Astrocyte (in vitro differentiated cells and primary cell): ENCODE measurements at regions not wholly inside any gene's neighbourhood (a gene's known extent, or its start where the extent isn't known, plus 50 kb on each side); places are given as distances from the start of the nearest gene placed in this dataset.

Source experiments
- DNase-seq: peaks from one replicate; pipeline ENCODE4 v3.0.0-alpha.2; 2010; ENCODE audit warnings: low read depth
- FAIRE-seq: peaks from 2 replicates; lab custom pipeline; 2011; peaks lifted over from hg19 to GRCh38; lab: Jason Lieb, UNC
- H2AFZ ChIP-seq: 2 replicates; pipeline ENCODE4 v1.6.0; 2012; ENCODE audit warnings: low read depth, low read length, inconsistent platforms
- H3K27ac ChIP-seq: 2 replicates; pipeline ENCODE4 v1.5.1; 2011; ENCODE audit warnings: low read depth, low read length, inconsistent platforms
- H3K27me3 ChIP-seq: 2 replicates; pipeline ENCODE4 v1.6.0; 2011; ENCODE audit warnings: low read length, inconsistent platforms; ENCODE audit not compliant: insufficient read depth
- H3K36me3 ChIP-seq: 2 replicates; pipeline ENCODE4 v1.5.1; 2011; ENCODE audit warnings: low read length, inconsistent platforms; ENCODE audit not compliant: insufficient read depth
- H3K4me1 ChIP-seq: 2 replicates; pipeline ENCODE4 v1.5.1; 2011; ENCODE audit warnings: low read length, inconsistent platforms; ENCODE audit not compliant: insufficient read depth
- H3K4me2 ChIP-seq: 2 replicates; pipeline ENCODE4 v1.6.0; 2012; ENCODE audit warnings: low read length, inconsistent platforms
- H3K4me3 ChIP-seq: 2 replicates; pipeline ENCODE4 v1.5.1; 2011; ENCODE audit warnings: low read depth, mild to moderate bottlenecking, low read length, inconsistent platforms; ENCODE audit not compliant: insufficient read depth
- H3K79me2 ChIP-seq: 2 replicates; pipeline ENCODE4 v1.6.0; 2012; ENCODE audit warnings: mild to moderate bottlenecking, low read length, inconsistent platforms; ENCODE audit not compliant: insufficient read depth
- H3K9ac ChIP-seq: 2 replicates; pipeline ENCODE4 v1.6.0; 2012; ENCODE audit warnings: mild to moderate bottlenecking, low read length, inconsistent platforms
- H3K9me3 ChIP-seq: 2 replicates; pipeline ENCODE4 v1.5.1; 2012; ENCODE audit warnings: low read depth, mild to moderate bottlenecking, low read length, inconsistent platforms; ENCODE audit not compliant: insufficient read depth
- H4K20me1 ChIP-seq: 2 replicates; pipeline ENCODE4 v1.6.0; 2012; ENCODE audit warnings: low read length, inconsistent platforms; ENCODE audit not compliant: insufficient read depth
- H3K27ac Mint-ChIP-seq: one replicate; pipeline ENCODE4 v1.8.0; 2021; ENCODE audit warnings: mild to moderate bottlenecking, mixed read lengths; ENCODE audit not compliant: unreplicated experiment
- H3K27me3 Mint-ChIP-seq: one replicate; pipeline ENCODE4 v1.8.0; 2021; ENCODE audit warnings: low read depth, mixed read lengths; ENCODE audit not compliant: unreplicated experiment
- H3K36me3 Mint-ChIP-seq: one replicate; pipeline ENCODE4 v1.8.0; 2021; ENCODE audit warnings: low read depth, mixed read lengths; ENCODE audit not compliant: unreplicated experiment
- H3K4me1 Mint-ChIP-seq: one replicate; pipeline ENCODE4 v1.8.0; 2021; ENCODE audit warnings: low read depth, mixed read lengths; ENCODE audit not compliant: unreplicated experiment
- H3K4me3 Mint-ChIP-seq: one replicate; pipeline ENCODE4 v1.8.0; 2021; ENCODE audit warnings: mild to moderate bottlenecking, moderate library complexity, mixed read lengths; ENCODE audit not compliant: unreplicated experiment
- H3K9me3 Mint-ChIP-seq: one replicate; pipeline ENCODE4 v1.8.0; 2021; ENCODE audit warnings: mild to moderate bottlenecking, mixed read lengths; ENCODE audit not compliant: unreplicated experiment
- CTCF ChIP-seq: IDR thresholded peaks from 2 replicates; pipeline ENCODE4 v1.5.1; 2011; ENCODE audit warnings: low read depth, mild to moderate bottlenecking, inconsistent platforms, low read length, moderate library complexity; ENCODE audit not compliant: insufficient read depth
- EZH2 ChIP-seq: IDR thresholded peaks from 2 replicates; pipeline ENCODE4 v1.6.1; 2012; ENCODE audit warnings: mild to moderate bottlenecking, low read length, inconsistent platforms; ENCODE audit not compliant: insufficient read depth

GRCh38 chr5:13519131-13519530 lies 425.4 kb downstream of the DNAH5 start:
- no peak overlapping the region for H3K9ac ChIP-seq
- TF ChIP-seq EZH2 (no peak), CTCF (no peak)
- no peak for FAIRE-seq

DNA sequence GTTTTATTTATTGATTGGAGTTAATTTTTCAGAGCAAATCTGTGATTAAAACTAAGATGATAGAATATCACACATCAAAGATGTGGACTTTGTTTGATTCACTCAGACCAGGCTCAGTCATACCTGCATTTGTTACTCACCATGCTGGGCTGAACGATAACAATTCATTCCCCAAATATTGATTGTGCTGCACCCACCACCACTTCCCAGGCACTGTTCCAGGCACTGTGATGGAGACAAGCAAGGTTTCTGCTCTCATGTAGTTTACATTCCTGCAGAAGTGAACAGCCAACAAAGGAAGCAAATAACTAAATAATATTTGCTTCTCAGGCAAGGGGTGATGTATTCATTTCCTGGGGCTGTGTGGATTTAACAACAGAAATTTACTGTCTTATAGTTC lies 428.3 kb downstream of the DNAH5 start:
- Histone ChIP-seq H3K4me3 (no peak overlapping the region), H2AFZ (no peak overlapping the region), H3K9ac (no peak overlapping the region), H3K79me2 (no peaks in the 10 kb centered on the region), H3K4me2 (no peak overlapping the region), H3K9me3 (no peaks in the 10 kb centered on the region), H3K27me3 (no peaks in the 10 kb centered on the region), H3K4me1 (no peaks in the 10 kb centered on the region), H3K27ac (no peak overlapping the region), H3K36me3 (no peaks in the 10 kb centered on the region), H4K20me1 (no peaks in the 10 kb centered on the region)
- no peak for TF ChIP-seq CTCF
- TF ChIP-seq EZH2 = no peak
- no peak for FAIRE-seq
- H3K27ac Mint-ChIP-seq = no peak overlapping the region
- peaks cover 2% of the 10 kb centered on the region for H3K9me3 Mint-ChIP-seq
- H3K36me3 Mint-ChIP-seq = no peaks in the 10 kb centered on the region
- H3K4me1 Mint-ChIP-seq = peaks cover 2% of the 10 kb centered on the region
- DNase-seq = no peak
- H3K4me3 Mint-ChIP-seq = no peak overlapping the region
- peaks cover 8% of the 10 kb centered on the region for H3K27me3 Mint-ChIP-seq

More at GRCh38 chr5:13519131-13519530, 425.4 kb downstream of the DNAH5 start:
- Mint-ChIP-seq H3K36me3 (no peaks in the 10 kb centered on the region), H3K27ac (no peak overlapping the region), H3K4me3 (no peak overlapping the region), H3K9me3 (peaks cover 2% of the 10 kb centered on the region), H3K4me1 (no peaks in the 10 kb centered on the region), H3K27me3 (no peaks in the 10 kb centered on the region)
- no peaks in the 10 kb centered on the region for H3K27me3 ChIP-seq
- no peak overlapping the region for H3K27ac ChIP-seq
- no peak overlapping the region for H2AFZ ChIP-seq
- DNase-seq = no peak
- H3K79me2 ChIP-seq = no peaks in the 10 kb centered on the region
- H3K4me2 ChIP-seq = no peak overlapping the region
- H3K4me3 ChIP-seq = no peak overlapping the region
- no peaks in the 10 kb centered on the region for H3K9me3 ChIP-seq
- no peaks in the 10 kb centered on the region for H4K20me1 ChIP-seq
- H3K4me1 ChIP-seq = no peaks in the 10 kb centered on the region
- no peaks in the 10 kb centered on the region for H3K36me3 ChIP-seq

DNA sequence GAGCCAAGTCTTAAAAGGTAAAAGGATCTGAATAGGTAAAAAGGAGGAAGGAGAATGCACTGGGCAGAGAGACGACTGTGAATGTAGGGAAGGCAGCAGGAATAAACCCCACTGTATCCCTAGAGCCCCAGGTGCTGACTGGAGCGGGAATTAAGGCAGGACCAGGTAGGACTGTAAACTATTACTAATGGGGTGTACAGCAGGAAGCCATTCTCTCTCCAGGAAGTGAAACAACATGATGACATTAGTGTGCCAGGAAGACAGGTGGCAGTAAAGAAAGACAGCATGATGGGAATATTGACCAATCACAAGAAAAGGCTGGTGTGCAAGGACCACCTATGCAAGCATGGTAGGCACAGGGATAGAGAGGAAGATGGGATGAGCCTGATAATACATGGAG lies 433.0 kb downstream of the DNAH5 start:
- Histone ChIP-seq H3K27ac (no peak overlapping the region), H3K4me1 (no peaks in the 10 kb centered on the region)
- no peak for FAIRE-seq

More for the DNA sequence above, 433.0 kb downstream of the DNAH5 start:
- no peak overlapping the region for H3K4me2 ChIP-seq
- no peaks in the 10 kb centered on the region for H3K27me3 ChIP-seq
- no peak for DNase-seq
- H3K36me3 ChIP-seq = no peaks in the 10 kb centered on the region
- TF ChIP-seq CTCF = no peak
- TF ChIP-seq EZH2 = no peak
- no peak overlapping the region for H3K9ac ChIP-seq
- no peak overlapping the region for H3K4me3 ChIP-seq
- H3K4me1 Mint-ChIP-seq = peaks cover 5% of the 10 kb centered on the region
- no peaks in the 10 kb centered on the region for H3K79me2 ChIP-seq
- H3K36me3 Mint-ChIP-seq = no peaks in the 10 kb centered on the region
- no peak overlapping the region for H3K4me3 Mint-ChIP-seq
- no peaks in the 10 kb centered on the region for H4K20me1 ChIP-seq
- peaks cover 10% of the 10 kb centered on the region for H3K27me3 Mint-ChIP-seq
- no peaks in the 10 kb centered on the region for H3K9me3 ChIP-seq
- no peak overlapping the region for H2AFZ ChIP-seq
- H3K9me3 Mint-ChIP-seq = peaks cover 2% of the 10 kb centered on the region
- no peak overlapping the region for H3K27ac Mint-ChIP-seq
